Ovary (tissue), 7 donors: ENCODE measurements at regions not wholly inside any gene's neighbourhood (a gene's known extent, or its start where the extent isn't known, plus 50 kb on each side); places are given as distances from the start of the nearest gene placed in this dataset.
"Not testable (repeated sequence)": the region's sequence is repeated elsewhere in the genome, so short reads cannot be mapped to it uniquely, and the experiment has no call there.

Source experiments
- DNase-seq, 5 donors: peaks; one replicate each; pipeline ENCODE4 v3.0.0-alpha.2; 2019 to 2020
- H3K27ac ChIP-seq, 2 donors: fragments of 200-600 bp; one replicate each; pipeline versions ENCODE4 v1.5.1 to v1.8.0; 2019 to 2022
- H3K27me3 ChIP-seq: fragments of 200-600 bp; one replicate; pipeline ENCODE4 v1.8.0; 2022
- H3K36me3 ChIP-seq: fragments of 200-600 bp; sonication (generic); one replicate; pipeline ENCODE4 v1.5.1; 2019
- H3K4me1 ChIP-seq: one replicate; pipeline ENCODE4 v1.8.1; 2013; ENCODE audit warnings: mild to moderate bottlenecking, moderate library complexity; ENCODE audit not compliant: insufficient read depth
- H3K4me3 ChIP-seq: fragments of 200-600 bp; sonication (generic); one replicate; pipeline ENCODE4 v1.5.1; 2017
- H3K9me3 ChIP-seq, 2 donors: fragments of 200-600 bp in 1 of 2; sonication (generic) in 1 of 2; one replicate each; pipeline versions ENCODE4 v1.5.1 to v1.8.1; 2013 to 2019; ENCODE audit warnings: mild to moderate bottlenecking in 1 of 2, moderate library complexity in 1 of 2
- EP300 ChIP-seq: sonication (generic); formaldehyde crosslinking; IDR thresholded peaks from one replicate; pipeline ENCODE4 v1.6.1; 2017; ENCODE audit warnings: antibody characterized with exemption
- POLR2A ChIP-seq: fragments of 450-650 bp; IDR thresholded peaks from one replicate; pipeline ENCODE4 v1.6.1; 2017; ENCODE audit warnings: antibody characterized with exemption, mild to moderate bottlenecking, moderate library complexity
- WGBS, 3 donors: extraction: QIAGEN DNeasy Blood & Tissue Kit in 1 of 3; methylation state at CpG; one replicate each; pipeline versions ENCODE4 v1.1.5 to v1.1.7; 2013 to 2017; 5-methylcytosine and 5-hydroxymethylcytosine counted together
- intact Hi-C, 4 donors: fragments of 100-400 bp; cut with DNase I; formaldehyde crosslinking; loops; one replicate each; pipeline versions ENCODE4 v1.11.0 to v1.15.1; 2022 to 2023
- TF ChIP-seq, protein P1 (sequence below), 3 donors: fragments of 450-650 bp in 2 of 3; fragments of 200-600 bp in 1 of 3; IDR thresholded peaks; one replicate each; pipeline versions ENCODE4 v1.5.1 to v1.8.0; 2016 to 2022; ENCODE audit warnings: antibody characterized with exemption in 3 of 3, mild to moderate bottlenecking in 1 of 3
- donor health status: DM: no; HTN: no; CAD: no; lungs with moderate emphysema.
- donor health status: DM: no; HTN: no; CAD: no.
- donor health status: Bipolar disorder and iron deficiency.
- donor health status: DM: no; HTN: no; CAD: no.
- donor health status: DM: yes; HTN: yes; CAD: no.

DNA sequence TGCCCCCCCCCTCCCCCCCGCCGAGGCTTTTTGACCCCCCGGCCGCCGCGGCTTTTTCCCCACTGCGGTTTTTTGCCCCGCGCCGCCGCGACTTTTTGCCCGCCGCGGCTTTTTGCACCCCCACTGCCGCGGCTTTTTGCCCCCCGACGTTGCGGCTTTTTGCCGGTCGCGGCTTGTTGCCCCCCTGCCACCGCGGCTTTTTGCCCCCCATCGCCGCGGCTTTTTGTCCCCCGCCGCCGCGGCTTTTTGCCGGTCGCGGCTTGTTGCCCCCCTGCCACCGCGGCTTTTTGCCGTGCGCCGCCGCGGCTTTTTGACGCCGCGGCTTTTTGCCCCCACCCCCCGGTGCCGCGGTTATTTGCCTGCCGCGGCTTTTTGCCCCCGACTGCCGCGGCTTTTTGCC lies 395.4 kb downstream of the ZNF33B start:
- H3K4me1 ChIP-seq: not testable (repeated sequence)

DNA sequence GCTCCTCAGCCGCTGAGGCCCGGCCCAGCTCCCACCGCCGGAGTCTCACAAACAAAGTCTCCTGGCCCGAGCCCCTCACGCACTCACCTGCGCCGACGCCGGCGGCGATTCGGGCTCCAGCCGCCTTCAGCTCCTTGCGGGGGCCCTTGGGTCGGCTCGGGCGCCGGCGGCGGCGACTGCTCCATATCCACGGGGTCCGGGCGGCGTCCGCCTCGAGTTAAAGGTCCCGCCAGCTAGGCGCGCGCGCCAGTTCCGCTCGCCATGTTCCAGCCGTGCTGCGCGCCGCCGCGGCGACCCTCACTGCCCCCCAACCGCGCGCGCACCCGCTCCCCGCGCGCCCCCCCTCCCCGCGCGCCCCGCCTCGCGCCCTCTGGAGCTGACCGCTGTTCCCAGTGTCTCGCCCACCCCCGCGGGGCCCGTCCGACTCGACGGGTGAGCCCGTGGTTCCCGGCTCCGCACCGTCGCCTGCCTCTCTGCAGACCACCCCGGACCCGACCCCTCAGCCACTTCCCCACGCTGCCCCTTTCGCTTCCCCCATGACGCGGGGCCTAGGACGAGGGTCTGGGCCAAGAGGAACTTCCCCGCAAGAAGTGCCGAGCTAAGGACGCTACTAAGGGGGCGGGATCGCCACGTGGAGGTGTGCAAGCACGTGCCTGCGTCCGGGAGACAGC lies 396.1 kb downstream of the ZNF33B start:
- intact Hi-C loops: no loop called here
- H3K9me3 ChIP-seq: no peaks in the 10 kb centered on the region
- no peak overlapping the region for H3K4me3 ChIP-seq
- no peaks in the 10 kb centered on the region for H3K36me3 ChIP-seq
- no peak overlapping the region for H3K27ac ChIP-seq
- DNase-seq: no peak
- H3K27me3 ChIP-seq: no peaks in the 10 kb centered on the region
- H3K4me1 ChIP-seq: no peaks in the 10 kb centered on the region
- TF ChIP-seq POLR2A (no peak), EP300 (no peak)
- TF ChIP-seq, protein P1, sequence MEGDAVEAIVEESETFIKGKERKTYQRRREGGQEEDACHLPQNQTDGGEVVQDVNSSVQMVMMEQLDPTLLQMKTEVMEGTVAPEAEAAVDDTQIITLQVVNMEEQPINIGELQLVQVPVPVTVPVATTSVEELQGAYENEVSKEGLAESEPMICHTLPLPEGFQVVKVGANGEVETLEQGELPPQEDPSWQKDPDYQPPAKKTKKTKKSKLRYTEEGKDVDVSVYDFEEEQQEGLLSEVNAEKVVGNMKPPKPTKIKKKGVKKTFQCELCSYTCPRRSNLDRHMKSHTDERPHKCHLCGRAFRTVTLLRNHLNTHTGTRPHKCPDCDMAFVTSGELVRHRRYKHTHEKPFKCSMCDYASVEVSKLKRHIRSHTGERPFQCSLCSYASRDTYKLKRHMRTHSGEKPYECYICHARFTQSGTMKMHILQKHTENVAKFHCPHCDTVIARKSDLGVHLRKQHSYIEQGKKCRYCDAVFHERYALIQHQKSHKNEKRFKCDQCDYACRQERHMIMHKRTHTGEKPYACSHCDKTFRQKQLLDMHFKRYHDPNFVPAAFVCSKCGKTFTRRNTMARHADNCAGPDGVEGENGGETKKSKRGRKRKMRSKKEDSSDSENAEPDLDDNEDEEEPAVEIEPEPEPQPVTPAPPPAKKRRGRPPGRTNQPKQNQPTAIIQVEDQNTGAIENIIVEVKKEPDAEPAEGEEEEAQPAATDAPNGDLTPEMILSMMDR (IDR thresholded peaks at IDR 0.05): no peak
- 6 to 55% (median 22%) methylated on average over 34 to 83 of the region's 85 CpGs for WGBS, 3 donors

More for the DNA sequence above, 395.4 kb downstream of the ZNF33B start:
- H3K4me3 ChIP-seq, H3K27me3 ChIP-seq, H3K9me3 ChIP-seq, H3K27ac ChIP-seq, DNase-seq, intact Hi-C loops, H3K36me3 ChIP-seq: not testable (repeated sequence)
- WGBS, 3 donors: 5 to 25% (median 6%) methylated on average over 4 to 51 of the region's 53 CpGs

DNA sequence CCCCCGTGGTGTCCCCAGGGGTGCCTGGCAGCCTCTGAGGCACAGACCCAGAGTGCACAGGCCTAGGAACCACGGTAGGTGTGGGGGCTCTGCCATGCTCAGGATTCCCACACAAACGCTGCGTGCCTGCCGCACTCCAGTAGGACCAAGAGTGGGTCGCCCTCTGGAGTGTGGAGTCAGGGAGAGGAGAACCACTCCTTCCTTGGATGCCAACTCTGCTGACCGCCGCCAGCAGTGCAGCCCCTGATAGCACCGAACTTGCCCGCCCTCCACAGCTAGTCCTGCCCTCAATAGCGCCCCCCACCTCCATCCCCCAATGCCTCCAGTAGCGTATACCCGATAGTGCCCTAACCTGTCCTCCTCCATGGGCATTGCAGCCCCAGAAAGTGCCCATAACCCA lies 402.0 kb downstream of the ZNF33B start:
- H3K27ac ChIP-seq, H3K9me3 ChIP-seq, H3K4me1 ChIP-seq, DNase-seq, H3K4me3 ChIP-seq, intact Hi-C loops, H3K36me3 ChIP-seq, H3K27me3 ChIP-seq: not testable (repeated sequence)
- 89 to 90% (median 89%) methylated on average over 7 to 13 of the region's 13 CpGs for WGBS, 3 donors

DNA sequence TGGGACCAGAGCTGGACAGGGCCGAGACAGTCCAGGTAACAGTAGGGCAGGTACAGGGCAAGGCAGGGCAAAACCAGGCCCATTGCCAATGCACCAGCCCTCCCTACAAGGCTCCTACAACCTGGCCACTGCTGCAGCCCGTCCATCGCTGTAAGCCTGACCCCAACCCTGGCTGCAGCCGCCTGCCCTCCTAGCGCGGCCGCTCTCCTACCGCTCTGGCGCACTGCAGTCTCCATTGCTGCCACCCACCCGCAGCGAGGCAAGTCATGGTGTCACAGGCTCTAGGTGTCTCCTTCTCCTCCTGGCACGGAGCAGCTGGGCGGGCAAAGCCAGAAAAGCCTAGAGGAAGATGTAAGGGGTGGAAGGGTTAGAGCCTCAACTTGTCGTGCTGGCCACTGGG lies 402.6 kb downstream of the ZNF33B start:
- DNase-seq, H3K27ac ChIP-seq, H3K4me3 ChIP-seq, H3K4me1 ChIP-seq, intact Hi-C loops, H3K36me3 ChIP-seq, H3K9me3 ChIP-seq, H3K27me3 ChIP-seq: not testable (repeated sequence)
- 85 to 93% (median 92%) methylated on average over 13 to 14 of the region's 14 CpGs for WGBS, 3 donors

DNA sequence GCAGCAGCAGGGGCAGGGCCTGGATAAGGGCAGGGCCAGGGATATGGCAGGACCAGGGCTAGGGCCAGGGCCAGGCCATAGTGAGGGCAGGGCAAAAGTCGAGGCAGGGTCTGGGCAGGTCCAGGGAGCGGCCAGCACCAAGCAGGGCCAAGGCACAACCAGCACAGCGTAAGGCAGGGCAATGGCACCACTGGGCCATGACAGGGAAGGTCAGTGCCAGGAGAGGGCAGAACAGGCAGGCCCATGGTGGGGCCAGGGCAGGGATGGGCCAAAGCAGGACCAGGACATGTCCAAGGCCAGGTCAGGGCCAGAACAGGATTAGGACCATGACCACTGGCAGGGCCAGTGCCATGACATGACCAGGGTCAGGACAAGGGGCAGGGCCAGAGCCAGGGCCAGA lies 403.1 kb downstream of the ZNF33B start:
- H3K27me3 ChIP-seq, H3K9me3 ChIP-seq, intact Hi-C loops, H3K4me3 ChIP-seq, DNase-seq, H3K4me1 ChIP-seq, H3K36me3 ChIP-seq, H3K27ac ChIP-seq: not testable (repeated sequence)
- 83 to 92% methylated on average over 3 of the region's 3 CpGs; no CpG with 5 or more reads in 1 of the 3 donors for WGBS, 3 donors

DNA sequence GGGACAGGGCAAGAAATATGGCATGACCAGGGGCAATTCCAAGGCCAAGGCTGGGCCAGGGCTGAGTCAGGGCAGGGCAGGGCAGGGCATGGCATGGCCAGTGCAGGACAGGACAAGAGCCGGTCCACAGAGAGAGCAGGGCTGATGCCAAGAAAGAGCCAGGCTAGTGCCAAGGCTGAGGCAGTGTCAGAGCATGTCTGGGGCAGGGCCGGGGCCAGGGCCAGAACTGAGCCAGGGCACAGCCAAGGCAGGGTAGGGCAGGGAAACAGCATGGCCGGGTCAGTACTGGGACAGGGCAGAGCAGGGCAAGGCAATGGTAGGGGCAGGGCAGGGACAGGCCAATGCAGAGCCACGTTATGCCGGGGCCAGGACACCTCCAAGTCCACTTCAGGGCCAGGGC lies 403.9 kb downstream of the ZNF33B start:
- H3K9me3 ChIP-seq, H3K27me3 ChIP-seq, H3K4me3 ChIP-seq, DNase-seq, H3K27ac ChIP-seq, H3K36me3 ChIP-seq, intact Hi-C loops, H3K4me1 ChIP-seq: not testable (repeated sequence)
- WGBS, 3 donors: 82 to 100% (median 89%) methylated on average over 2 to 5 of the region's 5 CpGs

DNA sequence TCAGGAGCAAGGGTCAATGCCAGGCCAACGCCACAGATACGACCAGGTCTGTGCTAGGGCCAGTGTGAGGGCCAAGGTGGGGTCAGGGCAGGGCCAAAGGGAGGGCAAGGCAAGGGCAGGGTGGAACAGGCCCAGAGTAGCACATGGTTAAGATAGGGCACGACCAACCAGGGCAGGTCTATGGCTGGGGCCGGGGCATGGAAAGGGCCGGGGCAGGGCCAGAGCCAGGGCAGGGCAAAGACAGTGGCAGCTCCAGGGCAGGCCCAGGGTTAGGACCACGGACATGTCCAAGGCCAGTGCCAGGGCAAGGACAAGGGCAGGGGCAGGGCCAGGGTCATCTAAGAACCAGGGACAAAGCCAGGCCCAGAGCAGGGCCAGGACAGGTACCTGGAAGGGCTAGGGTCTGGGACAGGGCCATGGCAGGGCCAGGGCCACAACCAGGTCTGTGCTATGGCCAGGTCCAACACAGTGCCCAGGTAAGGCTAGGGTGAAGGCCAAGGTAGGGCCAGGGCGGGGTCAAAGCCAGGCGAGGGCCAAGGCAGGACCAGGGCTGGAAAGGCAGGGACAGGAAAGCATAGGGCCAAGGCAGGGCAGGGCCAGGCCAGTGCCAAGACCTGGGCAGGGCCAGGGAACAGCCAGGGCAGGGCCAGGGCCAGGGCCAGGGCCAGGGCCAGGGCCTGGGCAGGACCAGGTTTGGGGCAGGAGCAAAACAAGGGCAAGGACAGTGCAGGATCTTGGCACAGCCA lies 404.7 kb downstream of the ZNF33B start:
- H3K4me3 ChIP-seq, H3K36me3 ChIP-seq, H3K9me3 ChIP-seq, H3K4me1 ChIP-seq, intact Hi-C loops, H3K27ac ChIP-seq, DNase-seq, H3K27me3 ChIP-seq: not testable (repeated sequence)
- 76 to 80% (median 79%) methylated on average over 8 of the region's 8 CpGs for WGBS, 3 donors

DNA sequence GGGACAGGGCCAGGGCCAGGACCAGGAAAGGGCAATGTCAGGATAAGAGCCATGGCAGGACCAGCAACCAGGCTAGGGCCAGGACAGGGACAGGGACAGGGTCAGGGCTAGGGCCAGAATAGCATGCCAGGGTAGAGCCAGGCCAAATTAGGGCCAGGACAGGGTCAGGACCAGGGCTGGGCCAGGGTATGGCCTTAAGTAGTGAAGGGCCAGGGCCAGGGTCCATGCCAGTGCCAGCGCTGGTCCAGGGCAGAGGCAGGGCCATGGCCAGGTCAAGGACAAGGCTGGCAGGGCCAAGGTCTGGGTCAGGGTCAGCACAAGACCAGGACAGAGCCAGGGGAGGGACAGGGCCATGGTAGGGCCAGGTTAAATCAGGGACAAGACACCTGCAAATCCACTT lies 405.4 kb downstream of the ZNF33B start:
- DNase-seq, H3K27me3 ChIP-seq, H3K4me1 ChIP-seq, H3K4me3 ChIP-seq, H3K27ac ChIP-seq, H3K36me3 ChIP-seq, intact Hi-C loops, H3K9me3 ChIP-seq: not testable (repeated sequence)
- WGBS, 3 donors: 57 to 63% methylated on average over 1 of the region's 1 CpG; no CpG with 5 or more reads in 1 of the 3 donors

DNA sequence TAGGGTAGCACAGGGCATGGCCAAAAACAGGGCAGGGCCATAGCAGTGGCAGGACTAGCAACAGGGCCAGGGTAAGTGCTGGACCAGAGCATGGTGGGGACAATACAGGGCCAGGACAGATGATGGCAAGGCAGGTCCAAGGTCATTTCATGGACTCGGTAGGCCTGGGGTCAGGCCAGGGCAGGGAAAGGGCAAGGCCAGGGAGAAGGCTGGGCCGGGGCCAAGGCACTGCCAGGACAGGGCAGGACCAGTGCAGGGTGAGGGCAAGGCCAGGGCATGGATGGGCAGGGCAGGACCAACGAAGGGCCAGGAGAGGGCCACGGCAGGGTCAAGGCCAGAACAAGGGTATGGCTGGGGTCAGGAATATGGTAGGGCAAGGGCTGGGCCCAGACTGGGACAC lies 407.6 kb downstream of the ZNF33B start:
- H3K27me3 ChIP-seq, H3K4me3 ChIP-seq, DNase-seq, H3K9me3 ChIP-seq, H3K4me1 ChIP-seq, intact Hi-C loops, H3K36me3 ChIP-seq, H3K27ac ChIP-seq: not testable (repeated sequence)
- 65 to 70% (median 69%) methylated on average over 4 of the region's 4 CpGs for WGBS, 3 donors

DNA sequence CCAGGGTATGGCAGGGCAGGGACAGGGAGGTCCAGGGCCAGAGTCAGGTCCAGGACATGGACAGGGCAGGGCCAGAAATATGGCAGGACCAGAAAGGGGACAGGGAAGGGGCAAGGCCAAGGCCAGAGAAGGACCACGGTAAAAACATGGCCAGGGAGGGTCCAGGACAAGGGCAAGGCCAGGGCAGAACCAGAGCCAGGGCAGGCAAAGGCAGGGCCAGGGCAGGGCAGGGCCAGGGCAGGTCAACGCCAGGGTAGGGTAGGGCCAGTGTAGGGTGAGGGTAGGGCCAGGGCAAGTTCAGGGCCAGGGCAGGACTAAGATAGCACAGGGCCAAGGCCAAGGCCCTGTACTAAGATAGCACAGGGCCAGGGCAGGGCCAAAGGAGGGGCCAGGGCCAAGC lies 408.3 kb downstream of the ZNF33B start:
- 54 to 64% (median 57%) methylated on average over 2 of the region's 2 CpGs for WGBS, 3 donors
- H3K36me3 ChIP-seq, intact Hi-C loops, H3K4me3 ChIP-seq, H3K9me3 ChIP-seq, H3K27me3 ChIP-seq, H3K27ac ChIP-seq, H3K4me1 ChIP-seq, DNase-seq: not testable (repeated sequence)

DNA sequence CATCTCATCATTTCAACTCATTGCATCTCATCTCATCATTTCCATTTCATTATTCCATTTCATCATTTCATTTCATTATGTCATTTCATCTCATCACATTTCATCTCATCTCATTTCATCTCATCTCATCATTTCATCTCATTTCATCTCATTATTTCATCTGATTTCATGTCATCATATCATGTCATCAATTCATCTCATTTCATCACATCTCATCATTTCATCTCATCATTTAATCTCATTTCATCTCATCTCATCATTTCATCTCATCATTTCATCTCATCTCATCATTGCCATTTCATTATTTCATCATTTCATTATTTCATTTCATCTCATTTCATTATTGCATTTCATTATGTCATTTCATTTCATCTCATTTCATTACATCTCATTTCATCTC lies 410.5 kb downstream of the ZNF33B start:
- intact Hi-C loops, H3K27ac ChIP-seq: not testable (repeated sequence)

More for the DNA sequence above, 410.5 kb downstream of the ZNF33B start:
- DNase-seq, H3K4me3 ChIP-seq, H3K27me3 ChIP-seq, H3K9me3 ChIP-seq, H3K4me1 ChIP-seq, H3K36me3 ChIP-seq: not testable (repeated sequence)
